NCI-H1930 (cell line): ENCODE measurements at regions not wholly inside any gene's neighbourhood (a gene's known extent, or its start where the extent isn't known, plus 50 kb on each side); places are given as distances from the start of the nearest gene placed in this dataset.
"Not testable (repeated sequence)": the region's sequence is repeated elsewhere in the genome, so short reads cannot be mapped to it uniquely, and the experiment has no call there.

Experiments
- DNase-seq, 2 experiments: peaks; one replicate each; lab custom pipeline; 2025; lab: John Stamatoyannopoulos, UW

DNA sequence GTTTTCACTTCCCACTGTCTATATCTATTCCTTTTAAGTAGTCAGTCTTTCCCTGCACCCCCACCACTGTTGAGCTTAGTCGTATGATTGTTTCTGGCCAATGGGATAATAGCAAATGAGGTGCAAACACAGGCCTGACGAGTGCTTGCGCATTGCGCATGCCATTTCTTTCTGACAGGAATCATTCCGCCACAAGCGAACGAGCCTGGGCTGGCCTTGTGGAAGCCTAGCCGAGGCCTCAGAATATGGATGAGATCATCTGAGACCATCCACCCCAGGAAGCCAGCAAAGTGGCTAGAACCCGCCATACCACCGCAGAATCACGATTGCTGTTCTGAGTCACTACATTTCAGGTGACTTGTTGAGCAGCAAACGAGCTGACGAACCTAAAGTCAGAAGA, 52.2 kb upstream of the PRL start:
- DNase-seq, result no peak

- DNase-seq, result no peak
Observed at GRCh38 chr6:22349528-22349927, 52.7 kb upstream of the PRL start.

- no peak for DNase-seq
Observed at GRCh38 chr6:22350109-22350508, 53.3 kb upstream of the PRL start.

- DNase-seq, result no peak
Observed at GRCh38 chr6:22353101-22353500, 56.3 kb upstream of the PRL start.

GRCh38 chr6:22356362-22356940, 59.6 kb upstream of the PRL start:
- DNase-seq, result no peak

- DNase-seq, result no peak
Observed at GRCh38 chr6:22357724-22358189, 60.9 kb upstream of the PRL start.

DNA sequence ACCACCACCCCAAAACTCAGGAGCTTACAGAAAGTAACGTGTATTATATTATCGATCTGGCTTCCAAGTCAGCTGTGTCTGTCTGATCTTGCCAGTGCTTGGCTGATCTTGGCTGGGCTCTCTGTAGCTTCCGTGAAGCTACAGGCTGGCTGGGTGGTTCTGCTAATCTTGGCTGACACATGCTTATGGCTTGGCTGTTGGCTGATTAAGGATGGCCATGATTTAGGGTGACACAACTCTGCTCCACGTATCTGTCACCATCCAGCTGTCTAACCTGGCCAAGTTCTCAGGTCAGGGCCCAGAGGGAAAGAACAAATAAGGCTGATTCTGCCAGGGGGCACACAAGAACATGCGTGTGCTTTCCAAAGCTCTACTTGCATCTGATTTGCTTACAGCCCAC, 64.7 kb upstream of the PRL start:
- DNase-seq, result no peak

- DNase-seq, result no peak
Observed at GRCh38 chr6:22362361-22362760, 65.5 kb upstream of the PRL start.

DNA sequence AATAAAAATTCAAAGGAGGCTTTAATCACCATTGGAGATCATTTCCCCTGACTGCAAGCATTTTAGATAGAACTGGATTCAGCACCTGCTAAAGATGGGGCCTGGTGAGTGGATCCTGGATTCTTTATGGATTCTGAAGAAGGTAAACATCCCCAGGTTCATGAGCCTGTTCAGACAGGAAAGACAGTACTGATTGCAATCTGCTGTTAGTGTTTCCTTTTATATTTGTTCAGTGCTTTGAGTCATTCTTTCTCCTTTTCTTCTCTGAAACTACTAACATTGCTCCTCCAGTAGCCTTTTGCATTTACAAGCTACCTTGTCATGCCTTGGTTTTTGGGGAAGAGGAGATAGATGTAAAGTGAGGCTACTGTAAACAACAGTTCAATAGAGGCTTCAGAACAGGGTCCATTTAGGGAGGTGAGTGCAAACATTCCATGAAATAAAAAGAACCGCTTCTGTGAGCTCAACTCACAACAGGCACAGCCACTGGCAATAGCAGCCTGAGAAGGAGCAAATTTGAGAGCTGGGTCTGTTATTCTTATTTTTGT, 66.4 kb upstream of the PRL start:
- no peak for DNase-seq

- DNase-seq, result no peak
Observed at GRCh38 chr6:22363714-22364239, 66.9 kb upstream of the PRL start.

DNA sequence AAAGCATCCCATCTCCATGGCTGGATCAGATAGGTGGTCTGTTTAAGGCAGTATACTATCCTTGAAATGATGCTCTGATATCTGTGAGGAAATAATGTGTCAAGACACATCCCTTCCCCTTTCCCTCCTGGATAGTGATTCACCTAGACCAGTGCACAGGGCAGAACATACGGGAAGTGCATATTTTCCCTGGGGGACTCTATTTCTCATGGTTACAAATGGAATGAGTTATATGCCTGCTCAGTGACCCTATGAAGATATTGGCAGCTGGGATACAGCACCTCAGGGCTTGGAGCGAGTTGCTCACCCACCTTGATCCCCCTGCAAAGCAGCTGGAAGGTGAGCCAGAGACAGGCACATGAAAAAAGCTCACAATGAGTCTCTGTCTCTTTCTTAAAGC, 67.5 kb upstream of the PRL start:
- DNase-seq, result no peak

GRCh38 chr6:22366214-22366613, 69.4 kb upstream of the PRL start:
- no peak for DNase-seq

DNA sequence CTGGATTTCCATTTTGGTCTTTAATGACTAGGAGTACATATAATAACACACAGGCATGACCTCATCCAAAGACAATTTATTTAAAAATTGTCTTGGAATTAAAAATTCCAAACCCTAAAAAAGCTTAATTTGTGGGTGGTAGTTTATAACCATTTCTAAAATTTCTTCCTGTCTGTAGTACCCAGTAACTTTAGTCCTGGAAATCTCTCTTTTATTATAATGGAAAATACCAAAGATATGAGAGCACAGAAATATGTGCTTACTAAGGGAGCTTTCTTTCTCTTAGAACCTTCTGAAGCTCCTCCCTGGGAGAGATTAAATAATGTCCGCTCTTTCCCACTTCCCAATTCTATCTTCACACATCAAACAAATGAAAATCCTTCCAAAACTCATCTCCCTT, 70.5 kb upstream of the PRL start:
- DNase-seq, result no peak

DNA sequence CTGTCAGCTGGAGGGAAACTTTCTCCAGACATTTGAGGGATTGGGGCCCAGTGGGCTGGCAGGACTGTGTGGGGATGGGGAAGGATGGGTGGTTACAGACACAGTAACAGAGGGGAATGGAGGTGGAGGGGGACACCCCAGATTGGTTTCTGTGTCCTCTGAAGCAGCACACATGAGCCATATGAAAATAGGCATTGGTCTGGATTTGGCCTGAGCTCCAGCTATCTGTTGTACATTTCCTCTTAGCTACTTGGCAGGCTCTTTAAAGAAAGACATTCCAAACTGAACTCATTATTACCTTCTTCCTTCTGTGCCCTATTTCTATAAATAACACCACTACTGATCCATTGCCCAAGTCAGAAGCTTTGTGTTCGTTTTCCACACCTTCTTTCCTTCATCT, 72.0 kb upstream of the PRL start:
- no peak for DNase-seq

- DNase-seq, result no peak
Observed at GRCh38 chr6:22372922-22373321, 76.1 kb upstream of the PRL start.

- not testable (repeated sequence) for DNase-seq
Observed at GRCh38 chr6:22374950-22375349, 78.1 kb upstream of the PRL start.

DNA sequence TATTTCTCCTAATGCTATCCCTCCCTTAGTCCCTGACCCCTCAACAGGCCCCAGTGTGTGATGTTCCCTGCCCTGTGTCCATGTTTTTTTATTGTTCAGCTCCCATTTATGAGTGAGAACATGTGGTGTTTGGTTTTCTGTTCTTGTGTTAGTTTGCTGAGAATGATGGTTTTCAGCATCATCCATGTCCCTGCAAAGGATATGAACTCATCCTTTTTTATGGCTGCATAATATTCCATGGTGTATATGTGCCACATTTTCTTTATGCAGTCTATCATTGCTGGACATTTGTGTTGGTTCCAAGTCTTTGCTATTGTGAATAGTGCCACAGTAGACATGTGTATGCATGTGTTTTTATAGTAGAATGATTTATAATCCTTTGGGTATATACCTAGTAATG, 79.5 kb upstream of the PRL start:
- DNase-seq, result not testable (repeated sequence)

GRCh38 chr6:22378536-22378935, 81.7 kb upstream of the PRL start:
- DNase-seq, result not testable (repeated sequence)

GRCh38 chr6:22380236-22380635, 83.4 kb upstream of the PRL start:
- DNase-seq, result no peak

DNA sequence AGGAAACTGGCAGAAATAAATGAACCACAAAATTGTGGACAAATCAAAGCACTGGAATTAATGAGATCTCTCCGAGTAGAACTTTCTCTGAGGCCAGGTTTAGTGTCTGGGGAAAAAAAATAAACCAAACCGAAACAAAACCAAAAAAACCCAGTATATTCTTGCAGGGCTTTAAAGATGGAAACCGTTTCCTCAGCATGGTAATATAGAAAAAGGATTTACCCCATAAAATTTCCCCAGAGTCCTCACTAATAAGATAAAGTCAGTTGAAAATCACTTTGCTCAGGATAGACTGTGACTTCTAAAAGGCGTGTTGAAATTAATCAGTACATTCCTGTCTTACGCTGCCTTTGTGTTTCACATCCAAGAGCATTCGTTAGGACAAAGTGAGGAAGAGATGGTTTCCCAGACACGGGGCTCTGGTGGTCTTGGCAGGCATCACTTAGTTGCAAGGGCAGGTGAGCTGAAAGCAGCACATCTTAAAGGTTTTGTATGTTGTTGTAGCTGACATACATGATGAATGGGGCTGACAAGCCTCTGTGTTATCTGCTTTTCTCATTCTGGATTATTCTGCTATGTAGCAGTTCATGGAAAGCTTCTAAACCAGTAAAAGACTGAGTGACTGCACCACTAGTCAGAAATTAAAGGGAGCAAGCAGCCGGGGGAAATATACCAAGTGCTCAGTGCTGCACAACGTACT, 85.2 kb upstream of the PRL start:
- DNase-seq, result no peak

- DNase-seq, result no peak
Observed at GRCh38 chr6:22383016-22383415, 86.2 kb upstream of the PRL start.

DNA sequence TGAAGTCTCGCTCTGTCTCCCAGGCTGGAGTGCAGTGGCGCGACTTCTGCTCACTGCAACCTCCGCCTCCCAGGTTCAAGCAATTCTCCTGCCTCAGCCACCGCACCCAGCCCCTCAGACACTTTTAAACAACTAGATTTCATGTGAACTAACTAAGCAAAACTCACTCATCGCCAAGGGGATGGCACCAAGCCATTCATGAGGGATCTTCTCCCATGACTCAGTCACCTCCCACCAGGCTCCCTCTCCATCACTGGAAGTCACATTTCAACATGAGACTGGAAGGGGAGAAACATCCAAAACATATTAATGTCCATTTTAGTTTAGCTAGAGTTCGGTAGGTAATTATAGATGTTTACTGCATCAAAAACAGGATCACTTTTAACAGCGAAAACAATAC, 95.9 kb upstream of the PRL start:
- no peak for DNase-seq

DNA sequence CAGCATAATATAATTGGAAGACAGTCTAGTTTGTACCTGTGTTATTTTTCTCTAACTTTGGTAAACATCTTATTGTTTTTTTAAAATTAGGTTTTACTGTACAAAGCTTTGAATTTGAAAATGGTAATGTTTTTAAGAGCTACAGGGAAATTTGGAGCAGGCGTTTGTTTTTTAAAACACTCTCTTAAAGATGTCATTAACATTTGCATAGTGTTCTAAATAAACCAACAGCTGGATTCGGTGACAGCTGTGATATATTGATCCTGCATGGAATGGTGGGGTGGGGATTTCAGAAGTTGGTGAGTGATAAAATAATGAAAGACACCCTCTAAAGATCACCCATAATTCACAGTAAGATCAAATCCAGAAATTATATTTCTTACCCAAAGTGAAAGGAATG, 97.9 kb upstream of the PRL start:
- DNase-seq, result no peak

DNA sequence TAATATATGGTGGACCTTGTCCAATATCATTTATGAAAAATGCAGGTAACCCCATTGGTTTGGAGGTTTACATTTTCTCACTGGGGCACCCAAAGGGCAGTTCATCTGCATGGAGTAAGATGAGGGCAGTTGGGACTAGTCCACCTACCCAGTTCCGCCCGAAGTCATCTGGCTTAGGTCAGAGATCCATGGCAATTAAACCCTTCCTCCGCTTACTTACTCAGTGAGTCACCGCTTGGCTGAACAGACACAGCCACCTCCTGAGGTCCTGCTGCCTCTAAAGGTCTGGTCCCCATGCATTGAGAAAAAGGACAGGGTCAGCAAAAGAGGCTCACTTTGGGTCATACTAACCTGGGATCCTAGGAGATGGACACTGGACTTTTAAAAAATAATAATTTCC, 102.9 kb upstream of the PRL start:
- DNase-seq, result no peak
